ENCODE measurements at regions not wholly inside any gene's neighbourhood (a gene's known extent, or its start where the extent isn't known, plus 50 kb on each side); places are given as distances from the start of the nearest gene placed in this dataset.

DNA sequence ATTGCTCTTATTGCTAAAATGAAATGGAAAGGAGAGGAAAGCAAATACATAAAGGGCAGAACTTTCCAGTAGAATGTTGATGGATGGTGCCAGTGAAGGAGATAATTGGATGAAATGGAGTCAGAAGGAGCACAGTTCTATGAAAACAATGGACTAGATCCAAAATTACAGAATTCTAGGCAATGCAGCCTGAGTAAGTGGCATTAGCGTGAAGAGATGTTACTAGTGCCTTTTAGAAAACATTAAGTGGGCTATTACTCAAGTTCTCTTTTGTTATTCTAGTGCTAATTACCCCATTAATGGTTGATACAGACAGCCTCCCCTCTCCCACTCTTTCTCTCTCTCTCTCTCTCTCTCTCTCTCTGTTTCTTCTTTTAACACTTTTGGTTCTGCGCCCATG is 209.5 kb upstream of the RGS17 start:
- no TSS peak for BruUV-seq (replicated peaks)
- H2AFZ ChIP-seq (ENCODE audit: low read depth, low read length) = no peak overlapping the region
- H3K36me3 ChIP-seq (ENCODE audit: control insufficient read depth, insufficient read depth, low read length) = no peaks in the 10 kb centered on the region
- H3K9me3 ChIP-seq (replicated peaks; ENCODE audit: control insufficient read depth, insufficient read depth, low read depth, low read length) = no peaks in the 10 kb centered on the region
- no peak for FAIRE-seq
- H3K27ac ChIP-seq (ENCODE audit: extremely low read depth, low read depth, low read length) = no peak overlapping the region
- H3K9me1 ChIP-seq (ENCODE audit: control insufficient read depth, insufficient read depth, low read length) = no peaks in the 10 kb centered on the region
- H3K4me2 ChIP-seq (ENCODE audit: insufficient read depth, low read length) = no peak overlapping the region
- no peak for TF ChIP-seq ZNF512 (tag; IDR thresholded peaks at IDR 0.05)
- H3K9ac ChIP-seq (ENCODE audit: insufficient read depth in 1 of 2, low read depth in 2 of 2, low read length in 2 of 2) = no peak overlapping the region
- no peaks in the 10 kb centered on the region for H3K4me1 ChIP-seq (replicated peaks in 1 of 2; ENCODE audit: control insufficient read depth in 2 of 2, insufficient read depth in 2 of 2, low read length in 2 of 2)
- no peaks in the 10 kb centered on the region for H4K20me1 ChIP-seq (replicated peaks; ENCODE audit: control insufficient read depth, insufficient read depth, low read length)
- no peaks in the 10 kb centered on the region for H3K79me2 ChIP-seq (ENCODE audit: control insufficient read depth, insufficient read depth, low read length)
- ATAC-seq = no peak
- 0% methylated on average over 2 of the region's 2 CpGs for WGBS (ENCODE audit: insufficient coverage, low coverage, missing lambda C conversion rate)
- in situ Hi-C loops (cut with MboI) (no loop called here), intact Hi-C loops (cut with micrococcal nuclease) (no loop called here)
- DNase-seq (ENCODE audit: extremely low read depth in 1 of 4, low spot score in 3 of 4) = no peak
- POLR2A ChIA-PET = no interaction called here
- no peak overlapping the region for H3K4me3 ChIP-seq
- CTCF ChIA-PET (ENCODE audit: low intra/inter-chr PET ratio) = no interaction called here
- H3K27me3 ChIP-seq (ENCODE audit: control insufficient read depth in 2 of 2, insufficient read depth in 2 of 2, low read length in 2 of 2) = no peaks in the 10 kb centered on the region

DNA sequence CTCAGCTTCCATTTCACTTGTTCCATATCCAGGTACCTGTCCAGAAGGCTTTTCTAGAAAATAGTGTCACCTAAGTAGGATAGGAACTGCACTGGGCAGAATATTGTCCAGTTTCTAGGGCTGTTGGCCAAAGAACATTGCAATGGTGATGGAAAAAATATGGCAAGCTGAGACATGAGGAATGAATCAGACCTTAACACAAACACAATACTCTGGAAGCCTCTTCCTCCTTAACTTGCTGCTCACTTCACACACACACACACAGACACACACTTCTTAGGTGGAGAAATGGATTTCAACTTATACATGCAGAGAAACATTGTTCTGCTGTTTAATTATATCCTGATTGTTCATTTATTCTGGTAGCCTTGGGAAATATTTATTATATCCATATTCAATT is 203.0 kb upstream of the RGS17 start:
- intact Hi-C loops (cut with micrococcal nuclease) = no loop called here
- POLR2A ChIA-PET = no interaction called here
- no TSS peak for BruUV-seq (replicated peaks)
- H4K20me1 ChIP-seq (replicated peaks; ENCODE audit: control insufficient read depth, insufficient read depth, low read length) = no peaks in the 10 kb centered on the region
- H3K36me3 ChIP-seq (ENCODE audit: control insufficient read depth, insufficient read depth, low read length) = no peaks in the 10 kb centered on the region
- H3K27me3 ChIP-seq (ENCODE audit: control insufficient read depth in 2 of 2, insufficient read depth in 2 of 2, low read length in 2 of 2) = no peaks in the 10 kb centered on the region
- no peak for ATAC-seq
- H3K4me2 ChIP-seq (ENCODE audit: insufficient read depth, low read length) = no peak overlapping the region
- H3K27ac ChIP-seq (ENCODE audit: extremely low read depth, low read depth, low read length) = no peak overlapping the region
- no peak overlapping the region for H3K4me3 ChIP-seq
- no peak overlapping the region for H2AFZ ChIP-seq (ENCODE audit: low read depth, low read length)
- H3K4me1 ChIP-seq (replicated peaks in 1 of 2; ENCODE audit: control insufficient read depth in 2 of 2, insufficient read depth in 2 of 2, low read length in 2 of 2) = no peaks in the 10 kb centered on the region
- H3K9me1 ChIP-seq (ENCODE audit: control insufficient read depth, insufficient read depth, low read length) = no peaks in the 10 kb centered on the region
- H3K9ac ChIP-seq (ENCODE audit: insufficient read depth in 1 of 2, low read depth in 2 of 2, low read length in 2 of 2) = no peak overlapping the region
- no peaks in the 10 kb centered on the region for H3K79me2 ChIP-seq (ENCODE audit: control insufficient read depth, insufficient read depth, low read length)
- no peak for DNase-seq (ENCODE audit: extremely low read depth in 1 of 4, low spot score in 3 of 4)
- in situ Hi-C loops (cut with MboI) = no loop called here
- H3K9me3 ChIP-seq (replicated peaks; ENCODE audit: control insufficient read depth, insufficient read depth, low read depth, low read length) = peaks cover 3% of the 10 kb centered on the region; the same call in 1 of the 2 replicates
- CTCF ChIA-PET (ENCODE audit: low intra/inter-chr PET ratio) = no interaction called here
- FAIRE-seq = no peak
- TF ChIP-seq ZKSCAN8 (CRISPR knock-in tag; IDR thresholded peaks at IDR 0.05) (no peak), ATF3 (IDR thresholded peaks at IDR 0.05) (no peak), ATF3 (CRISPR knock-in tag; conservative IDR thresholded peaks at IDR 0.05) (no peak), ZNF445 (CRISPR knock-in tag; IDR thresholded peaks at IDR 0.05; ENCODE audit: low read depth) (no peak), ZNF77 (CRISPR knock-in tag; IDR thresholded peaks at IDR 0.05) (no peak), ZNF583 (CRISPR knock-in tag; IDR thresholded peaks at IDR 0.05) (no peak), ZNF695 (CRISPR knock-in tag; IDR thresholded peaks at IDR 0.05) (no peak), LCOR (CRISPR knock-in tag; IDR thresholded peaks at IDR 0.05) (no peak), ZBTB43 (CRISPR knock-in tag; IDR thresholded peaks at IDR 0.05) (no peak), KLF6 (CRISPR knock-in tag; IDR thresholded peaks at IDR 0.05; ENCODE audit: borderline replicate concordance) (no peak), ZBTB2 (IDR thresholded peaks at IDR 0.05) (no peak)
